NB4 (cell line): ENCODE measurements at regions not wholly inside any gene's neighbourhood (a gene's known extent, or its start where the extent isn't known, plus 50 kb on each side); places are given as distances from the start of the nearest gene placed in this dataset.

ENCODE experiments used
- POLR2A ChIP-seq: IDR thresholded peaks from 2 replicates; pipeline ENCODE4 v1.6.1; 2011; ENCODE audit warnings: mild to moderate bottlenecking; ENCODE audit not compliant: insufficient read length; ENCODE audit errors: extremely low read depth
- TF ChIP-seq, protein P1 (sequence below): IDR thresholded peaks from one replicate; pipeline ENCODE4 v1.5.1; 2012; ENCODE audit warnings: low read depth, low read length

DNA sequence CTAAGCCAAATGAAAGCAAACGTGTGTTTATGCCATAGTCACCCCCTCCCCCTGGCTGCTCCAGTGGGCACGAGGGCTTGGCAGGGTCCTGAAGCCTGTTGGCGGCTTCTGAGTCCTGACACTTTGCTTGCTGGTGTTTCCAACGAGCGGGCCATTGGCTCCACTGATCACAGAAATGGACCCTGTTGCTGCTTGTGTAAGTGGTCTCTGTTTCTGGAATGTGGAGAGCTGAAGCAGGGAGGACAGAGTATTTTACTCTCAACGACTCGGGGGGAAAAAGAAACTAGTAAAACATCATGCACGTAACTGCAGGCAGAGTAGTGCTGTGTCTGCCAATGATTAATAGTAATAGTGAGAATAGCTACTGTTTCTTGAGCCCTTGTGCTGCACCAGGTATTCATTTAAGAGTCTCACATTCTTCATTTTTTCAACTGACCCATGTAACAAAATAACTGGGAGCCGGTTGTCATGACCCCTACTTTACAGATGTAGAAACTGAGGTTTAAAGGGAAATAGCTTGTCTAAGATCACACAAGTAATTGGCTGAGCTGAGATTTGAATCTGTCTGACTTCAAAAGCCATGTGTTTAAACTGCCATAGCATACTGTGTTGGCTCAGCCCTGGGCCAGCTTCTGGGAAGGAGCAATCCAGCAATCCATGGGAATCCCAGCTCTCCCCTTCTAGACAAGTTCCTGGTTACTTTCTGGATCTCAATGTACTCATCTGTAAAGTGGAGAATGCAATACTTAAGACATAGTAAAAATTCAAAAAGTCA is 526.7 kb downstream of the INSC start:
- TF ChIP-seq, protein P1, sequence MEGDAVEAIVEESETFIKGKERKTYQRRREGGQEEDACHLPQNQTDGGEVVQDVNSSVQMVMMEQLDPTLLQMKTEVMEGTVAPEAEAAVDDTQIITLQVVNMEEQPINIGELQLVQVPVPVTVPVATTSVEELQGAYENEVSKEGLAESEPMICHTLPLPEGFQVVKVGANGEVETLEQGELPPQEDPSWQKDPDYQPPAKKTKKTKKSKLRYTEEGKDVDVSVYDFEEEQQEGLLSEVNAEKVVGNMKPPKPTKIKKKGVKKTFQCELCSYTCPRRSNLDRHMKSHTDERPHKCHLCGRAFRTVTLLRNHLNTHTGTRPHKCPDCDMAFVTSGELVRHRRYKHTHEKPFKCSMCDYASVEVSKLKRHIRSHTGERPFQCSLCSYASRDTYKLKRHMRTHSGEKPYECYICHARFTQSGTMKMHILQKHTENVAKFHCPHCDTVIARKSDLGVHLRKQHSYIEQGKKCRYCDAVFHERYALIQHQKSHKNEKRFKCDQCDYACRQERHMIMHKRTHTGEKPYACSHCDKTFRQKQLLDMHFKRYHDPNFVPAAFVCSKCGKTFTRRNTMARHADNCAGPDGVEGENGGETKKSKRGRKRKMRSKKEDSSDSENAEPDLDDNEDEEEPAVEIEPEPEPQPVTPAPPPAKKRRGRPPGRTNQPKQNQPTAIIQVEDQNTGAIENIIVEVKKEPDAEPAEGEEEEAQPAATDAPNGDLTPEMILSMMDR, result no peak
- TF ChIP-seq POLR2A, result no peak
